AG09319 (cell line): ENCODE measurements at regions not wholly inside any gene's neighbourhood (a gene's known extent, or its start where the extent isn't known, plus 50 kb on each side); places are given as distances from the start of the nearest gene placed in this dataset.

Experiments used
- DNase-seq: peaks from one replicate; pipeline ENCODE4 v3.0.0-alpha.2; 2010; ENCODE audit warnings: low read depth; ENCODE audit errors: extremely low read depth
- TF ChIP-seq, protein P1 (sequence below): IDR thresholded peaks from 2 replicates; pipeline ENCODE4 v1.5.1; 2011; ENCODE audit warnings: low read depth, mild to moderate bottlenecking, inconsistent platforms, low read length, moderate library complexity

DNA sequence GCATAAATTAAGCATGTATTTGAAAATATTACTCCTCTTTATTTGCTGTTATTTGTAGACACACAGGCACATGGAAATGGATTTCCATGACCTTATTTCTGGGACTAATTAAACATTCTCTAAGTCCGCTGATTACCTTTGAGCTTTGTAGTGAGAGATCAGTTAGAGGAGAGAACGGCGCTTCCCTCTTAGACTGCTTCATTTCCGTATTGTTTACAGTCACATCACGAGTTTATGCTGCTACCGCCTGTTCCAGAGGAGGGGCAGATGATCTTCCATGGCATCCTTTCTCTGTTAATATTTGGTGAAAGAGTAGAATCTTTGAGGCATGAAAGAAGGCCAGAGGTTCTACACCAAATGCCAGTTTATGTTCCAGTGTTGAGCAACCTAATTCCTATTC lies 404.4 kb downstream of the TRIB2 start:
- DNase-seq: no peak
- TF ChIP-seq, protein P1, sequence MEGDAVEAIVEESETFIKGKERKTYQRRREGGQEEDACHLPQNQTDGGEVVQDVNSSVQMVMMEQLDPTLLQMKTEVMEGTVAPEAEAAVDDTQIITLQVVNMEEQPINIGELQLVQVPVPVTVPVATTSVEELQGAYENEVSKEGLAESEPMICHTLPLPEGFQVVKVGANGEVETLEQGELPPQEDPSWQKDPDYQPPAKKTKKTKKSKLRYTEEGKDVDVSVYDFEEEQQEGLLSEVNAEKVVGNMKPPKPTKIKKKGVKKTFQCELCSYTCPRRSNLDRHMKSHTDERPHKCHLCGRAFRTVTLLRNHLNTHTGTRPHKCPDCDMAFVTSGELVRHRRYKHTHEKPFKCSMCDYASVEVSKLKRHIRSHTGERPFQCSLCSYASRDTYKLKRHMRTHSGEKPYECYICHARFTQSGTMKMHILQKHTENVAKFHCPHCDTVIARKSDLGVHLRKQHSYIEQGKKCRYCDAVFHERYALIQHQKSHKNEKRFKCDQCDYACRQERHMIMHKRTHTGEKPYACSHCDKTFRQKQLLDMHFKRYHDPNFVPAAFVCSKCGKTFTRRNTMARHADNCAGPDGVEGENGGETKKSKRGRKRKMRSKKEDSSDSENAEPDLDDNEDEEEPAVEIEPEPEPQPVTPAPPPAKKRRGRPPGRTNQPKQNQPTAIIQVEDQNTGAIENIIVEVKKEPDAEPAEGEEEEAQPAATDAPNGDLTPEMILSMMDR: no peak

DNA sequence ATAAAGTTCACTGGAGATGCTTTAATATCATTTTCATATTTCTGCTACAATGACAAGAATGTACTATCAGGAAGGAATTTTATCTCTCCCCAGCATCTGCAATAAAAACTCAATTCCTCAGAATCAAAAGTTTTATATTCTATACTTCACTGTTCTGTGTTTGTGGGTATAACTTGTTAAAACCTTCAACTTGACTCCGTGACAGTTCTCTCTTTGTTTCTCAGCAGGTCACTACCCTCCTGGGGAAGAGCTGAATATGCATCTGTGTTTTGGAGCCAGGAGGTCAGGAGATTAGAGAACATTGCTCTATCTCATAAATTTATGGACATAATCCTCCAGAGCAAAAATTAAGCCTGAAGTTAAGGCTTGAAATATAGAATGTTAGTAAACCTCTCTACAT lies 411.4 kb downstream of the TRIB2 start:
- TF ChIP-seq, protein P1: no peak
- DNase-seq: no peak

DNA sequence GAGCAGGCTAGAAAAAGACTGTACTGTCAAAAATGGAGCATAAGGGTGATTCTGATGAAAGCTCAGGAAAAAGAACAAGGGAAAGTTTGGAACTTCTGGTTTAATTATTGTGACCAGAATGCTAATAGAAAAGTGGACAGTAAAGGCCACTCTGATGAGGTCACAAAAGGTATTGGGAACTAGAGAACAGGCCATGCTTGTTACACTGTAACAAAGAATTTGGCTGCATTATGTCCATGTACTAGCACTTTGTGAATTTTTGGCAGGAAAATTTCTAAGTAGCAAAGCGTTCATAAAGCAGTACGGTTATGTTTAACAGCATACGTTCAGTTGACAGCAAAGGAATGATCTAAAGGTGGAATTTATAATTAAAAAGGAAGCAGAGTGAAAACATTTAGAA lies 418.6 kb downstream of the TRIB2 start:
- DNase-seq: no peak
- TF ChIP-seq, protein P1: no peak

DNA sequence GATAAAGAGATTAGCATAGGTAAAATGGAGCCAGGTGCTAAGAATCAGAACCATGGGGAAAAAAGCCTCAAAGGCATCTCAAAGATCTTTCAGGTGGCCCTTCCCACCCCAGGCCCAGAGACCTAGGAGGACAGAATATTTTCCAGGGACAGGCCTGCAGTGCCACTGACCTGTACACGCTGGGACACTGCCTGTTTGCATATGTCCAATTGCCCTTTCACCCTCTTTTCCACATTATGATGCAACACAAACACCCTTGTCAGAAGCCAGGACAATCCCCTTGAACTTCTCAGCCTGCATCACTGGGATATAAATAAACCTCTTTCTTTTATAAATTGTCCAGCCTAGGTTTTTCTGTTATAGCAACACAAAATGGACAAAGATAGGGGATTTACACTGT lies 419.1 kb downstream of the TRIB2 start:
- TF ChIP-seq, protein P1: no peak
- no peak for DNase-seq

DNA sequence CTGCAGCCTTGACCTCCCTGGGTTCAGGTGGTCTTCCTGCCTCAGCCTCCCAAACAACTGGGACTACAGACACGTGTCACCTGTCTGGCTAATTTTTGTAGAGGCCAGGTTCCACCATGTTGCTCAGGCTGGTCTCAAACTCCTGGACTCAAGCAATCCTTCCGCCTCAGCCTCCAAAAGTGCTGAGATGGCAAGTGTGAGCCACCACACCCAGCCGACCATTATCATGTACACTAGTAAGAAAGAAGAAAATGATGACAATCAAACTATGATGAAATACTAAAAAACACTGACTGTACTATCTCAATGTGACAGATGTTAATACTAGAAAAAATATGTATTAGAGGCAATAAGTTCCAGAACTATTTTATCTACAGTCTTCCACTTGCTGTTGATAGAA lies 420.9 kb downstream of the TRIB2 start:
- DNase-seq: no peak
- TF ChIP-seq, protein P1: no peak

DNA sequence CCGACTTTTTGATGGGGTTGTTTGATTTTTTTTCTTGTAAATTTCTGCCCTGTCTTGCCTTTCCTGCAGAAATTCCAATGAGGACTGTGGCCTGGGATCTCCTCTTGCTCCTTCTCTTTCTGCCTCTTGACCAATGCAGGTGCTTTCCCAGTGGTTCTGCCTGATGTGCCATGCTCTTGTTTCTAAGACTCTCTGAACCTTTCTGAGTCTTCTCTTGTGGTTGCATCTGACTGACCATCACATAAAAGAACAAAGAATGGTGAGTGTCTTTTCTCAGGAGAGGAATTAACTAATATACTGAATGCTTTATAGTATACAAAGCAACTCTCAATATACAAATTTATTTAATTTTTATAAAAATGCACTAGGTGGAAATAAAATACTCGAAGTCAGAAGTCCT lies 424.6 kb downstream of the TRIB2 start:
- DNase-seq: no peak
- TF ChIP-seq, protein P1: no peak

DNA sequence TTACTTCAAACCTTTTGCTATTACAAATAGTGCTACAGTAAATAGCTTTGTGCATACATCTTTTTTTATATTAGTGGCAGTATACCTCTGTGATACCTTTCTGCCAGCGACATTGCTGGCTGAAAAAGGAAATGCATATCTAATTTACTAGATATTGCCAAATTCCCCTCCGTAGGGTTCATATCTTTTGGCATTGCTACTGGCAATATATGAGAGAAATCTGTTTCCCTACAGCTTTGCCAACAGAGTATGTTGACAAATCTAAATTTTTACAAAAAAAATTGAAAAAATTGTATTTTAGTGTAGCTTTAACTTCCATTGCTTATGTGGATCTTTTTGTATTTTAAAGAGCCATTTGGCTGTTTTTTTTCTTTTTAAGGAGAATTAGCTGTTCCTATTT lies 426.7 kb downstream of the TRIB2 start:
- TF ChIP-seq, protein P1: no peak
- no peak for DNase-seq
